Adipocyte (in vitro differentiated cells): ENCODE measurements at regions not wholly inside any gene's neighbourhood (a gene's known extent, or its start where the extent isn't known, plus 50 kb on each side); places are given as distances from the start of the nearest gene placed in this dataset.

Source experiments
- DNase-seq: peaks from one replicate; pipeline ENCODE4 v3.0.0-alpha.2; 2015; ENCODE audit warnings: low read depth
- H3K27me3 ChIP-seq: replicated peaks from 2 replicates; pipeline ENCODE4 v1.7.0; 2013; ENCODE audit warnings: mild to moderate bottlenecking, low read length, moderate library complexity; ENCODE audit not compliant: control insufficient read depth, insufficient read depth
- H3K36me3 ChIP-seq: 2 replicates; pipeline ENCODE4 v1.7.0; 2013; ENCODE audit warnings: low read length, mild to moderate bottlenecking, moderate library complexity; ENCODE audit not compliant: control insufficient read depth, insufficient read depth, severe bottlenecking
- H3K4me1 ChIP-seq: 2 replicates; pipeline ENCODE4 v1.7.0; 2013; ENCODE audit warnings: mild to moderate bottlenecking, low read length, moderate library complexity; ENCODE audit not compliant: control insufficient read depth, insufficient read depth
- H3K4me3 ChIP-seq: 2 replicates; pipeline ENCODE4 v1.7.0; 2013; ENCODE audit warnings: mild to moderate bottlenecking, low read length, moderate library complexity
- H3K9ac ChIP-seq: 2 replicates; pipeline ENCODE4 v1.7.0; 2013; ENCODE audit warnings: mild to moderate bottlenecking, low read length, moderate library complexity
- H3K9me3 ChIP-seq: 2 replicates; pipeline ENCODE4 v1.7.0; 2013; ENCODE audit warnings: mild to moderate bottlenecking, low read length, moderate library complexity; ENCODE audit not compliant: control insufficient read depth

DNA sequence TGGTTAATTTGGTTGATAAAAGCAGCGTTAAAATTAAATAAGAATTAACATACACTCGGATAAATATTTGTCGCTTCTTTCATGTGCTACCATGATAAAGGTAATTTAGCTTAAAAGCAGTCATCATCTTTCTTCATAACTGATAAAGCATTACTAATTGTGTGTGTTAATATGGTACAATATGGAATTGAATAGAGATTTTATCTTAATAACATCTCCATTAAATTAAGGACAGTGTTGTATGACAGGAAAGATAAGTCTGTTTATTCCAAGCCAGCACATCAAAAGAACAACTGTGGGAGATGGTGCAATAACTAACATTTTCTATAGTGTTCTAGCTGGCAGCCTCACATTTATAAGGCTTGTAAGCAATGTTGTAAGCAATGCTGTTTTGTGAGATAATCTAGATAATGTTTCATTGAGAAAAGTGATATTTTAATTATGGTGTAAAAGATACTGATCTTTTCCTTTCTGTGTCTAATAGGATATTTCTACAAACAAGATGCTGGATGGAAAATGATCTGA lies 64.4 kb upstream of the AFF3 start:
- DNase-seq: peak; percentile 60
- no peaks in the 10 kb centered on the region for H3K4me1 ChIP-seq
- H3K9ac ChIP-seq: no peak overlapping the region
- no peaks in the 10 kb centered on the region for H3K36me3 ChIP-seq
- H3K27me3 ChIP-seq: peaks cover 3% of the 10 kb centered on the region
- H3K9me3 ChIP-seq: no peaks in the 10 kb centered on the region
- no peak overlapping the region for H3K4me3 ChIP-seq

DNA sequence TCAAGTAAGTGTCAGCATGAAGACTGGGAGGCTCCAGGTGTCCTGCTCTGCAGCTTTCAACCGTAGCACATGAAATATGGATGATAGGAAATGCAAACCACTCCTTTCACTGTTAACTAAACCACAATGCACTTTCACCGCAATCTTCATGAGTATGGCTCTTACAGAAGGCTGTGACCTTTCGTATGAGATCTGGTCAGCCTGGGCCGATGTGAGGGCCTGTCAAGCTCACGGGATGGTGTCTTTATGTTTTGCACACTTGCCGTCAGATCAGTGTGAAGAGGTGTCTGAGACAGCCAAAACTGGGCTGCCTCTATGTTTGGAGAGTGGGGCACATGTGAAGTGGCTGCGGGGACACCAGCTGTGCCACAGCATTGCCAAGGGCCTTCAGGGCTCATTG lies 62.8 kb upstream of the AFF3 start:
- Histone ChIP-seq H3K9ac (no peak overlapping the region), H3K27me3 (peaks cover 3% of the 10 kb centered on the region), H3K36me3 (no peaks in the 10 kb centered on the region), H3K9me3 (no peaks in the 10 kb centered on the region), H3K4me1 (no peaks in the 10 kb centered on the region), H3K4me3 (no peak overlapping the region)
- no peak for DNase-seq

GRCh38 chr2:100202567-100202966 lies 60.2 kb upstream of the AFF3 start:
- Histone ChIP-seq H3K9me3 (no peaks in the 10 kb centered on the region), H3K36me3 (no peaks in the 10 kb centered on the region), H3K9ac (no peak overlapping the region), H3K4me3 (no peak overlapping the region), H3K27me3 (peaks cover 3% of the 10 kb centered on the region), H3K4me1 (peaks cover 16% of the 10 kb centered on the region)
- DNase-seq: no peak

- H3K36me3 ChIP-seq: no peaks in the 10 kb centered on the region
- H3K9ac ChIP-seq: no peak overlapping the region
- H3K4me3 ChIP-seq: no peak overlapping the region
- H3K9me3 ChIP-seq: no peaks in the 10 kb centered on the region
- no peak for DNase-seq
- H3K27me3 ChIP-seq: peaks cover 3% of the 10 kb centered on the region
- H3K4me1 ChIP-seq: peaks cover 24% of the 10 kb centered on the region
These were observed 58.6 kb upstream of the AFF3 start for GRCh38 chr2:100200985-100201384.

DNA sequence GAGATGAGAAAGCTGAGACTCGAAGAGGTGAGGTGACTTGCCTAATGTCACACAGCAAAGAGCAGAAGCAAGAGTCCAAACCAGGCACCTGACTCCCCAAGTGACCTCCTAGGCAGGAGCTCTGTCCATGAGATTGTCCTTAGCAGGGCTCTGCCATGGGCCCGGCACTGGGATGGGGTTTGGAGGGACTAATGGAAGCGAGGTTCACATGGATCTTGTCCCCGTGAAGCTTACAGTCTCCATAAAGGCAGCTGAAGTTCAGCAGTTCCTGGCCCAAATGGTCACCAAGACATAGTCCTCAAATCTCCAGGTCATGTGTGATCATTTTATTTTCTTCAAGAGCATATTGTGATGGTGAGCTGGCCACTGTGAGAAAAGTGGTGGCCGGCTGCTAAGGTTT lies 57.0 kb upstream of the AFF3 start:
- DNase-seq: no peak

GRCh38 chr2:100198461-100199230 lies 56.3 kb upstream of the AFF3 start:
- Histone ChIP-seq H3K27me3 (no peaks in the 10 kb centered on the region), H3K9me3 (no peaks in the 10 kb centered on the region), H3K36me3 (no peaks in the 10 kb centered on the region), H3K4me1 (peaks cover 36% of the 10 kb centered on the region), H3K4me3 (no peak overlapping the region), H3K9ac (peak overlapping the region; percentile 84)
- DNase-seq: no peak

More for the DNA sequence above, 57.0 kb upstream of the AFF3 start:
- no peaks in the 10 kb centered on the region for H3K27me3 ChIP-seq
- H3K9me3 ChIP-seq: no peaks in the 10 kb centered on the region
- no peaks in the 10 kb centered on the region for H3K36me3 ChIP-seq
- H3K9ac ChIP-seq: no peak overlapping the region
- H3K4me1 ChIP-seq: peaks cover 33% of the 10 kb centered on the region
- H3K4me3 ChIP-seq: no peak overlapping the region

DNA sequence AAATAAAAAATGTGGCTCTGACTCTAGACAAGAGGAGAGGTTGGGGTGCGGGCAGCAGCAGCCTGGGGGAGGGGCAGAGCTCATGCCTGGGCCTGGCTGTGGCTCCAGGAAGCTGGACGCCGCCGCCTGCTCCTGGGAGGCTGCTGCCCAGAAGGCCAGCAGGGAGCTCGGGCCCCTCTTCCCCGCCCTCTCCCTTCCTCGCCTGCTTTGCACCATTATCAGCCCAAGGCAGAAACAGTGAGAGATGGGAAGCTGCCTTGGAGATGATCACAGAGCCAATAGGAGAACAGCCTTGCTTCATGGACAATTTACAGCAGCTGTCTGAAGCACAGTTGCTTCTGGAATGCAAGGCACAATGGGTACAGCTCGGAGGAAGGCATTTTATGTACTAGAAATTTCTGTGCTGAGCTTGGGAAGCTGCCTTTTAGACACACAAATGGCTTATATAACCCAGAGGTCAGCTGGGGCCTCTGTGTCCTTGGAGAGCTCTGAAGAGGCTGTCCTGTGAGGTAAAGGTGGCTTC lies 55.3 kb upstream of the AFF3 start:
- no peaks in the 10 kb centered on the region for H3K27me3 ChIP-seq
- H3K4me1 ChIP-seq: peaks cover 44% of the 10 kb centered on the region
- no peaks in the 10 kb centered on the region for H3K36me3 ChIP-seq
- peak overlapping the region; percentile 25 for H3K4me3 ChIP-seq
- DNase-seq: peak; percentile 77
- H3K9me3 ChIP-seq: no peaks in the 10 kb centered on the region
- H3K9ac ChIP-seq: peak overlapping the region; percentile 84

- no peaks in the 10 kb centered on the region for H3K36me3 ChIP-seq
- H3K9ac ChIP-seq: peak overlapping the region; percentile 84
- no peaks in the 10 kb centered on the region for H3K27me3 ChIP-seq
- H3K4me1 ChIP-seq: peaks cover 52% of the 10 kb centered on the region
- no peaks in the 10 kb centered on the region for H3K9me3 ChIP-seq
- H3K4me3 ChIP-seq: no peak overlapping the region
- peak; percentile 57 for DNase-seq
These were observed 54.5 kb upstream of the AFF3 start for GRCh38 chr2:100196786-100197494.

- no peak overlapping the region for H3K9ac ChIP-seq
- H3K9me3 ChIP-seq: no peaks in the 10 kb centered on the region
- no peaks in the 10 kb centered on the region for H3K27me3 ChIP-seq
- H3K4me1 ChIP-seq: peaks cover 56% of the 10 kb centered on the region
- DNase-seq: no peak
- H3K4me3 ChIP-seq: no peak overlapping the region
- H3K36me3 ChIP-seq: no peaks in the 10 kb centered on the region
These were observed 53.6 kb upstream of the AFF3 start for GRCh38 chr2:100195942-100196341.

- no peak overlapping the region for H3K4me3 ChIP-seq
- no peak for DNase-seq
- H3K4me1 ChIP-seq: peaks cover 56% of the 10 kb centered on the region
- H3K27me3 ChIP-seq: no peaks in the 10 kb centered on the region
- H3K9ac ChIP-seq: no peak overlapping the region
- no peaks in the 10 kb centered on the region for H3K36me3 ChIP-seq
- H3K9me3 ChIP-seq: no peaks in the 10 kb centered on the region
These were observed 52.6 kb upstream of the AFF3 start for GRCh38 chr2:100194951-100195350.

DNA sequence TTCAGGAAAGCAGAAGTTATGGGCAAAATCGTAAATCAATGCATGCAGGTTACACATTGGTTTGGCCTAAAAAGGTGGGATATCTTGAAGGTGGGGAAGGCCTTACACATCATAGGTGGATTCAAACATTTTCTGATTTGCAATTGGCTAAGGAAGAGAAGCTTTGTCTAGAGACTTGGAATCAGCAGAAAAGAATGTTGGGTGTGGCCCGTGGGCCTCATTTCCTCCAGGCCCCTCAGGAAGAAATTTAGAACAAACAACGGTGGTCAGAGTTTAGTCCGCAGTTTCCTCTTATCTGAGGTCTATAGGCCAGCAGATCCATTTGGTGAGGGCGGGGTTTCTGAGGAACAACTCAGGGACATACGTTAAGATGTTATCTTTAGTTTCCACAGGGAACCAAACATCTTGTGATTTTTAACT lies 50.9 kb upstream of the AFF3 start:
- peaks cover 3% of the 10 kb centered on the region for H3K27me3 ChIP-seq
- peak overlapping the region; percentile 3 for H3K4me3 ChIP-seq
- no peak for DNase-seq
- no peaks in the 10 kb centered on the region for H3K9me3 ChIP-seq
- no peaks in the 10 kb centered on the region for H3K36me3 ChIP-seq
- peaks cover 47% of the 10 kb centered on the region for H3K4me1 ChIP-seq
- H3K9ac ChIP-seq: peak overlapping the region; percentile 16
